B cell (primary cell): ENCODE measurements at regions not wholly inside any gene's neighbourhood (a gene's known extent, or its start where the extent isn't known, plus 50 kb on each side); places are given as distances from the start of the nearest gene placed in this dataset.

Experiments
- EZH2 ChIP-seq: IDR thresholded peaks from 2 replicates; pipeline ENCODE4 v1.6.1; 2012; ENCODE audit warnings: borderline replicate concordance, low read depth, mild to moderate bottlenecking, moderate library complexity, low read length; ENCODE audit not compliant: insufficient read depth, poor library complexity, severe bottlenecking
- TF ChIP-seq, protein P1 (sequence below): fragments of 200-600 bp; IDR thresholded peaks from one replicate; pipeline ENCODE4 v1.8.0; 2022; ENCODE audit warnings: antibody characterized with exemption, mild to moderate bottlenecking

GRCh38 chr6:156080371-156080770 lies 624.7 kb upstream of the NOX3 start:
- TF ChIP-seq EZH2 = no peak
- TF ChIP-seq, protein P1, sequence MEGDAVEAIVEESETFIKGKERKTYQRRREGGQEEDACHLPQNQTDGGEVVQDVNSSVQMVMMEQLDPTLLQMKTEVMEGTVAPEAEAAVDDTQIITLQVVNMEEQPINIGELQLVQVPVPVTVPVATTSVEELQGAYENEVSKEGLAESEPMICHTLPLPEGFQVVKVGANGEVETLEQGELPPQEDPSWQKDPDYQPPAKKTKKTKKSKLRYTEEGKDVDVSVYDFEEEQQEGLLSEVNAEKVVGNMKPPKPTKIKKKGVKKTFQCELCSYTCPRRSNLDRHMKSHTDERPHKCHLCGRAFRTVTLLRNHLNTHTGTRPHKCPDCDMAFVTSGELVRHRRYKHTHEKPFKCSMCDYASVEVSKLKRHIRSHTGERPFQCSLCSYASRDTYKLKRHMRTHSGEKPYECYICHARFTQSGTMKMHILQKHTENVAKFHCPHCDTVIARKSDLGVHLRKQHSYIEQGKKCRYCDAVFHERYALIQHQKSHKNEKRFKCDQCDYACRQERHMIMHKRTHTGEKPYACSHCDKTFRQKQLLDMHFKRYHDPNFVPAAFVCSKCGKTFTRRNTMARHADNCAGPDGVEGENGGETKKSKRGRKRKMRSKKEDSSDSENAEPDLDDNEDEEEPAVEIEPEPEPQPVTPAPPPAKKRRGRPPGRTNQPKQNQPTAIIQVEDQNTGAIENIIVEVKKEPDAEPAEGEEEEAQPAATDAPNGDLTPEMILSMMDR = no peak
